ENCODE measurements at regions not wholly inside any gene's neighbourhood (a gene's known extent, or its start where the extent isn't known, plus 50 kb on each side); places are given as distances from the start of the nearest gene placed in this dataset.

GRCh38 chr6:77573843-77574242, 79.0 kb upstream of the MEI4 start:
- CTCF ChIA-PET (ENCODE audit: partially characterized antibody): interaction anchor here (1.2 to 1.9 kb wide), 2 partner anchors 13 to 109 kb away, joined by 5 to 6 read pairs; no protein-coding TSS in a partner anchor

More at GRCh38 chr6:77573843-77574242, 79.0 kb upstream of the MEI4 start:
- Histone ChIP-seq H3K4me3 (ENCODE audit: extremely low read depth in 1 of 4, insufficient read depth in 2 of 4, low read depth in 3 of 4, low read length in 4 of 4) (no peak overlapping the region), H2BK20ac (ENCODE audit: low read length) (no peak overlapping the region), H2BK12ac (ENCODE audit: low read depth, low read length) (no peak overlapping the region), H3K18ac (ENCODE audit: extremely low read depth, low read length) (no peak overlapping the region), H2BK5ac (ENCODE audit: low read depth, low read length) (no peak overlapping the region), H3K4me1 (replicated peaks in 1 of 4; ENCODE audit: control insufficient read depth in 3 of 4, insufficient read depth in 4 of 4, low read length in 3 of 4) (no peaks in the 10 kb centered on the region), H2AK5ac (ENCODE audit: low read depth, low read length) (no peak overlapping the region), H3K4me2 (ENCODE audit: insufficient read depth in 1 of 2, low read depth in 2 of 2, low read length in 2 of 2) (no peak overlapping the region), H3K23ac (ENCODE audit: insufficient read length) (no peak overlapping the region), H2AFZ (ENCODE audit: low read length) (no peak overlapping the region), H3K14ac (ENCODE audit: insufficient read length) (no peak overlapping the region), H3K36me3 (ENCODE audit: control insufficient read depth in 2 of 4, insufficient read depth in 4 of 4, low read length in 3 of 4) (no peaks in the 10 kb centered on the region), H3K4ac (replicated peaks; ENCODE audit: insufficient read length, low read depth, low read length) (no peak overlapping the region), H3K27me3 (replicated peaks in 1 of 4; ENCODE audit: control insufficient read depth in 3 of 4, extremely low read depth in 1 of 4, insufficient read depth in 3 of 4, low read length in 3 of 4) (no peaks in the 10 kb centered on the region), H4K20me1 (replicated peaks in 1 of 2; ENCODE audit: control insufficient read depth in 1 of 2, insufficient read depth in 2 of 2, low read length in 2 of 2) (no peaks in the 10 kb centered on the region), H4K91ac (replicated peaks; ENCODE audit: insufficient read length, low read length) (no peak overlapping the region), H2BK15ac (ENCODE audit: low read length) (no peak overlapping the region), H2BK120ac (replicated peaks; ENCODE audit: low read depth, low read length) (no peak overlapping the region), H3K27ac (ENCODE audit: low read depth, low read length) (no peak overlapping the region), H3K9me3 (ENCODE audit: insufficient read depth in 2 of 2, low read depth in 1 of 2, low read length in 1 of 2) (no peaks in the 10 kb centered on the region), H3K56ac (replicated peaks; ENCODE audit: insufficient read length, low read depth, low read length) (no peak overlapping the region), H4K8ac (ENCODE audit: extremely low read depth, insufficient read depth, low read length) (no peak overlapping the region), H3K79me1 (ENCODE audit: low read depth, low read length) (no peaks in the 10 kb centered on the region), H3K23me2 (ENCODE audit: low read depth, low read length) (no peaks in the 10 kb centered on the region), H4K5ac (ENCODE audit: insufficient read length, low read depth, low read length) (no peak overlapping the region), H3K9ac (replicated peaks in 1 of 4; ENCODE audit: extremely low read depth in 1 of 4, low read depth in 3 of 4, low read length in 3 of 4) (no peak overlapping the region), H3K79me2 (ENCODE audit: control insufficient read depth in 1 of 2, insufficient read depth in 2 of 2, low read length in 2 of 2) (no peaks in the 10 kb centered on the region)
- FAIRE-seq: no peak
- WGBS, 2 experiments (ENCODE audit: extremely low coverage in 1 of 2, insufficient coverage in 1 of 2, insufficient read length in 1 of 2, insufficient replicate concordance in 2 of 2, low coverage in 1 of 2, low lambda C conversion rate in 2 of 2, missing lambda C conversion rate in 1 of 2): 89% methylated on average over 2 of the region's 2 CpGs; no CpG with 5 or more reads in 1 of the 2 experiments
- TF ChIP-seq MAX (IDR thresholded peaks at IDR 0.05) (no peak), TCF12 (IDR thresholded peaks at IDR 0.05; ENCODE audit: low read depth, low read length) (no peak), ATF2 (IDR thresholded peaks at IDR 0.05; ENCODE audit: low read length) (no peak), HDAC2 (IDR thresholded peaks at IDR 0.05; ENCODE audit: borderline replicate concordance in 1 of 2, low read depth in 2 of 2, low read length in 2 of 2) (no peak), EP300 (IDR thresholded peaks at IDR 0.05; ENCODE audit: borderline replicate concordance in 1 of 2, low read depth in 2 of 2, low read length in 2 of 2) (no peak), NANOG (IDR thresholded peaks at IDR 0.05; ENCODE audit: insufficient read depth, low read depth, low read length, poor library complexity, severe bottlenecking) (no peak), MAFK (IDR thresholded peaks at IDR 0.05; ENCODE audit: low read depth, low read length) (no peak), ATF3 (IDR thresholded peaks at IDR 0.05; ENCODE audit: insufficient read depth, low read depth, low read length) (no peak)
- POLR2A ChIA-PET (ENCODE audit: partially characterized antibody): no interaction called here
- no peak for DNase-seq (ENCODE audit: low read depth in 1 of 2, low spot score in 2 of 2)
